ENCODE measurements at regions not wholly inside any gene's neighbourhood (a gene's known extent, or its start where the extent isn't known, plus 50 kb on each side); places are given as distances from the start of the nearest gene placed in this dataset.
"Not testable (repeated sequence)": the region's sequence is repeated elsewhere in the genome, so short reads cannot be mapped to it uniquely, and the experiment has no call there.

- DNase-seq (ENCODE audit: low spot score), result no peak
Observed at GRCh38 chr11:42768576-42768975, 543.2 kb upstream of the API5 start.

- DNase-seq (ENCODE audit: low spot score), result peak; percentile 21
Observed at GRCh38 chr11:42770444-42771065, 541.2 kb upstream of the API5 start.

GRCh38 chr11:42772886-42773285 lies 538.9 kb upstream of the API5 start:
- no peak for DNase-seq (ENCODE audit: low spot score)

- DNase-seq (ENCODE audit: low spot score), result no peak
Observed at GRCh38 chr11:42773729-42774128, 538.1 kb upstream of the API5 start.

- no peak for DNase-seq (ENCODE audit: low spot score)
Observed at GRCh38 chr11:42774567-42774966, 537.2 kb upstream of the API5 start.

- DNase-seq (ENCODE audit: low spot score), result no peak
Observed at GRCh38 chr11:42777776-42778175, 534.0 kb upstream of the API5 start.

GRCh38 chr11:42778193-42778592 lies 533.6 kb upstream of the API5 start:
- no peak for DNase-seq (ENCODE audit: low spot score)

GRCh38 chr11:42779555-42779954 lies 532.2 kb upstream of the API5 start:
- peak; percentile 13 for DNase-seq (ENCODE audit: low spot score)

GRCh38 chr11:42786981-42787380 lies 524.8 kb upstream of the API5 start:
- no peak for DNase-seq (ENCODE audit: low spot score)

GRCh38 chr11:42795483-42795882 lies 516.3 kb upstream of the API5 start:
- DNase-seq (ENCODE audit: low spot score), result not testable (repeated sequence)

GRCh38 chr11:42800041-42800440 lies 511.8 kb upstream of the API5 start:
- DNase-seq (ENCODE audit: low spot score), result no peak

- no peak for DNase-seq (ENCODE audit: low spot score)
Observed at GRCh38 chr11:42802201-42802899, 509.4 kb upstream of the API5 start.

GRCh38 chr11:42806191-42806590 lies 505.6 kb upstream of the API5 start:
- no peak for DNase-seq (ENCODE audit: low spot score)

GRCh38 chr11:42812361-42812760 lies 499.4 kb upstream of the API5 start:
- no peak for DNase-seq (ENCODE audit: low spot score)

GRCh38 chr11:42812960-42813359 lies 498.8 kb upstream of the API5 start:
- DNase-seq (ENCODE audit: low spot score), result no peak

GRCh38 chr11:42816471-42816870 lies 495.3 kb upstream of the API5 start:
- no peak for DNase-seq (ENCODE audit: low spot score)

- DNase-seq (ENCODE audit: low spot score), result no peak
Observed at GRCh38 chr11:42819126-42819525, 492.7 kb upstream of the API5 start.

- not testable (repeated sequence) for DNase-seq (ENCODE audit: low spot score)
Observed at GRCh38 chr11:42822188-42822587, 489.6 kb upstream of the API5 start.

GRCh38 chr11:42823546-42823945 lies 488.2 kb upstream of the API5 start:
- DNase-seq (ENCODE audit: low spot score), result no peak

- no peak for DNase-seq (ENCODE audit: low spot score)
Observed at GRCh38 chr11:42824067-42824466, 487.7 kb upstream of the API5 start.

GRCh38 chr11:42825598-42825997 lies 486.2 kb upstream of the API5 start:
- DNase-seq (ENCODE audit: low spot score), result no peak

- no peak for DNase-seq (ENCODE audit: low spot score)
Observed at GRCh38 chr11:42827845-42828244, 484.0 kb upstream of the API5 start.

- DNase-seq (ENCODE audit: low spot score), result no peak
Observed at GRCh38 chr11:42837994-42838393, 473.8 kb upstream of the API5 start.
